HL-60 (cell line): ENCODE measurements at regions not wholly inside any gene's neighbourhood (a gene's known extent, or its start where the extent isn't known, plus 50 kb on each side); places are given as distances from the start of the nearest gene placed in this dataset.

ENCODE experiments used
- DNase-seq, 2 experiments: peaks; one replicate each; pipeline ENCODE4 v3.0.0-alpha.2; 2010 to 2020; ENCODE audit warnings: low read depth in 1 of 2, low spot score in 1 of 2
- H3K27ac ChIP-seq: fragments of 250-450 bp; sonication (Bioruptor Pico); replicated peaks from 2 replicates; pipeline ENCODE4 v1.5.1; 2020; ENCODE audit warnings: mild to moderate bottlenecking, moderate library complexity
- H3K27me3 ChIP-seq: fragments of 250-450 bp; sonication (Bioruptor Pico); 2 replicates; pipeline ENCODE4 v1.5.1; 2021; ENCODE audit warnings: mild to moderate bottlenecking, moderate library complexity; ENCODE audit not compliant: insufficient read depth, poor library complexity, severe bottlenecking
- H3K4me3 ChIP-seq: replicated peaks from 2 replicates; pipeline ENCODE4 v1.5.1; 2011; ENCODE audit warnings: mild to moderate bottlenecking, control low read depth, low read length; ENCODE audit not compliant: insufficient read depth
- CTCF ChIP-seq: IDR thresholded peaks from one replicate; pipeline ENCODE4 v1.5.1; 2011; ENCODE audit warnings: low read length, control low read depth, inconsistent platforms; ENCODE audit not compliant: insufficient read depth
- GABPA ChIP-seq: IDR thresholded peaks from 2 replicates; pipeline ENCODE4 v1.6.1; 2012; ENCODE audit warnings: low read depth
- POLR2AphosphoS5 ChIP-seq: IDR thresholded peaks from 2 replicates; pipeline ENCODE4 v1.6.1; 2012; ENCODE audit warnings: low read depth
- SPI1 ChIP-seq: IDR thresholded peaks from 2 replicates; pipeline ENCODE4 v1.6.1; 2012; ENCODE audit warnings: low read depth, mild to moderate bottlenecking, borderline replicate concordance
- TF ChIP-seq, protein P1 (sequence below): IDR thresholded peaks from 2 replicates; pipeline ENCODE4 v1.6.1; 2012; ENCODE audit warnings: low read depth; ENCODE audit not compliant: insufficient replicate concordance

DNA sequence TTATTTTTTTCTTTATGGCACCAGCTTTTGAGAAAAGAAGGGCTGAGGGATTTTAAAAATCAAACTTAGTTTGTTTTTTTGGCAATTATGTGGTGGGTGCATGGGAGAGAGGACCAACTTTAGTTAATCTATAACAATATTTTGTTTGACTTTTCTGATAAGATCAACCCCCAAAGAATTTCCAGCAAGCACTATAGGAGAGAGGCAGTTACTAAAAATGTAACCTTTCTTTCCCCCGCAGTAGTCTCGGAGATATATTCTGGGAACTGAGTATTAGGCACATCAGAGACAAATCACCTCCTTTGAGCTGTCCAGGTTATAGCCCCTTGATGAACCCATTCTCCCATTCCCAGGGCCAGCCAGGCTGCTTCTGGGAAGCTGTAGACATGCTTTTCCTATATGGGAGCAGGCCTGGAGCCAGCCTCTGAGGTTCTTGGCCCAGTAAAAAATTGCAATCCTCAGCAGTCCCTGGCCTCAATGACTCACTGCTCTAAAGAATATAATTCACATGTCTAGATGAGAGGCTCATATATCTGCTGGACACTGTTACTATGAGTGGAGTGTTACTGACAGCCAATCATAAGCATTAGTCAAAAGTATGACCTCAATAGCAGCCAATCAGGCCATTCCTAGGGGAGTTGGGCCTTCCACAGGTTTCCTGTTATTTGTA lies 138.3 kb upstream of the AGBL1 start:
- no peak overlapping the region for H3K4me3 ChIP-seq
- DNase-seq, result no peak
- H3K27me3 ChIP-seq, result no peaks in the 10 kb centered on the region
- H3K27ac ChIP-seq, result no peak overlapping the region
- TF ChIP-seq CTCF, result no peak
- TF ChIP-seq, protein P1, sequence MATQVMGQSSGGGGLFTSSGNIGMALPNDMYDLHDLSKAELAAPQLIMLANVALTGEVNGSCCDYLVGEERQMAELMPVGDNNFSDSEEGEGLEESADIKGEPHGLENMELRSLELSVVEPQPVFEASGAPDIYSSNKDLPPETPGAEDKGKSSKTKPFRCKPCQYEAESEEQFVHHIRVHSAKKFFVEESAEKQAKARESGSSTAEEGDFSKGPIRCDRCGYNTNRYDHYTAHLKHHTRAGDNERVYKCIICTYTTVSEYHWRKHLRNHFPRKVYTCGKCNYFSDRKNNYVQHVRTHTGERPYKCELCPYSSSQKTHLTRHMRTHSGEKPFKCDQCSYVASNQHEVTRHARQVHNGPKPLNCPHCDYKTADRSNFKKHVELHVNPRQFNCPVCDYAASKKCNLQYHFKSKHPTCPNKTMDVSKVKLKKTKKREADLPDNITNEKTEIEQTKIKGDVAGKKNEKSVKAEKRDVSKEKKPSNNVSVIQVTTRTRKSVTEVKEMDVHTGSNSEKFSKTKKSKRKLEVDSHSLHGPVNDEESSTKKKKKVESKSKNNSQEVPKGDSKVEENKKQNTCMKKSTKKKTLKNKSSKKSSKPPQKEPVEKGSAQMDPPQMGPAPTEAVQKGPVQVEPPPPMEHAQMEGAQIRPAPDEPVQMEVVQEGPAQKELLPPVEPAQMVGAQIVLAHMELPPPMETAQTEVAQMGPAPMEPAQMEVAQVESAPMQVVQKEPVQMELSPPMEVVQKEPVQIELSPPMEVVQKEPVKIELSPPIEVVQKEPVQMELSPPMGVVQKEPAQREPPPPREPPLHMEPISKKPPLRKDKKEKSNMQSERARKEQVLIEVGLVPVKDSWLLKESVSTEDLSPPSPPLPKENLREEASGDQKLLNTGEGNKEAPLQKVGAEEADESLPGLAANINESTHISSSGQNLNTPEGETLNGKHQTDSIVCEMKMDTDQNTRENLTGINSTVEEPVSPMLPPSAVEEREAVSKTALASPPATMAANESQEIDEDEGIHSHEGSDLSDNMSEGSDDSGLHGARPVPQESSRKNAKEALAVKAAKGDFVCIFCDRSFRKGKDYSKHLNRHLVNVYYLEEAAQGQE, result no peak
- TF ChIP-seq SPI1, result no peak
- TF ChIP-seq POLR2AphosphoS5, result no peak
- TF ChIP-seq GABPA, result no peak

GRCh38 chr15:85942632-85943031 lies 137.0 kb upstream of the AGBL1 start:
- Histone ChIP-seq H3K4me3 (no peak overlapping the region), H3K27ac (no peak overlapping the region), H3K27me3 (no peaks in the 10 kb centered on the region)
- TF ChIP-seq CTCF (no peak), POLR2AphosphoS5 (no peak), SPI1 (no peak), GABPA (no peak)
- TF ChIP-seq, protein P1, result no peak
- DNase-seq, result no peak

GRCh38 chr15:85943151-85943550 lies 136.5 kb upstream of the AGBL1 start:
- H3K27me3 ChIP-seq, result no peaks in the 10 kb centered on the region
- no peak for DNase-seq
- TF ChIP-seq SPI1 (no peak), GABPA (no peak), POLR2AphosphoS5 (no peak), CTCF (no peak)
- TF ChIP-seq, protein P1, result no peak
- H3K4me3 ChIP-seq, result no peak overlapping the region
- no peak overlapping the region for H3K27ac ChIP-seq
